Activated CD8-positive, alpha-beta memory T cell treated with anti-CD3 and anti-CD28 coated beads, Interleukin-2, amount 10 ng/mL, durations not matched to agents 7 days and 5 days (primary cell): ENCODE measurements at regions not wholly inside any gene's neighbourhood (a gene's known extent, or its start where the extent isn't known, plus 50 kb on each side); places are given as distances from the start of the nearest gene placed in this dataset.

Experiments used
- ATAC-seq: fragments of 150-1000 bp; cut with Tn5 transposase; one replicate; pipeline ENCODE4 v1.10.0; 2021; ENCODE audit warnings: moderate library complexity
- CTCF ChIA-PET: fragments of 350-600 bp; sonication (Branson Sonifier 250); formaldehyde crosslinking; loops from one replicate; lab custom pipeline; 2021; ENCODE audit warnings: antibody characterized with exemption; lab: Charles Lee
- DNase-seq: peaks from one replicate; pipeline ENCODE4 v3.0.0-alpha.2; 2020
- H3K27ac Mint-ChIP-seq: one replicate; pipeline ENCODE4 v1.8.0; 2021; ENCODE audit warnings: mild to moderate bottlenecking, mixed read lengths
- H3K27me3 Mint-ChIP-seq: one replicate; pipeline ENCODE4 v1.8.0; 2021; ENCODE audit warnings: mixed read lengths
- H3K36me3 Mint-ChIP-seq: one replicate; pipeline ENCODE4 v1.8.0; 2021; ENCODE audit warnings: mild to moderate bottlenecking, mixed read lengths
- H3K4me1 Mint-ChIP-seq: one replicate; pipeline ENCODE4 v1.8.0; 2021; ENCODE audit warnings: mixed read lengths
- H3K4me3 Mint-ChIP-seq: one replicate; pipeline ENCODE4 v1.8.0; 2021; ENCODE audit warnings: mild to moderate bottlenecking, moderate library complexity, mixed read lengths
- H3K9me3 Mint-ChIP-seq: one replicate; pipeline ENCODE4 v1.8.0; 2022; ENCODE audit warnings: low read depth, mixed read lengths

GRCh38 chr13:81779876-81780275 is 1439.0 kb upstream of the SPRY2 start:
- Mint-ChIP-seq H3K27me3 (no peaks in the 10 kb centered on the region), H3K9me3 (peaks cover 9% of the 10 kb centered on the region), H3K4me1 (no peaks in the 10 kb centered on the region), H3K27ac (no peak overlapping the region), H3K4me3 (no peak overlapping the region), H3K36me3 (no peaks in the 10 kb centered on the region)
- CTCF ChIA-PET: no interaction called here
- ATAC-seq (no peak), DNase-seq (no peak)

GRCh38 chr13:81778350-81778749 is 1437.4 kb upstream of the SPRY2 start:
- H3K27ac Mint-ChIP-seq: no peak overlapping the region
- H3K9me3 Mint-ChIP-seq: peaks cover 9% of the 10 kb centered on the region
- CTCF ChIA-PET: no interaction called here
- no peak for ATAC-seq
- H3K4me3 Mint-ChIP-seq: no peak overlapping the region
- no peaks in the 10 kb centered on the region for H3K4me1 Mint-ChIP-seq
- no peaks in the 10 kb centered on the region for H3K27me3 Mint-ChIP-seq
- H3K36me3 Mint-ChIP-seq: no peaks in the 10 kb centered on the region
- DNase-seq: no peak

- peaks cover 7% of the 10 kb centered on the region for H3K9me3 Mint-ChIP-seq
- no peak overlapping the region for H3K4me3 Mint-ChIP-seq
- no peaks in the 10 kb centered on the region for H3K36me3 Mint-ChIP-seq
- ATAC-seq (no peak), DNase-seq (no peak)
- CTCF ChIA-PET: no interaction called here
- H3K27ac Mint-ChIP-seq: no peak overlapping the region
- no peaks in the 10 kb centered on the region for H3K27me3 Mint-ChIP-seq
- no peaks in the 10 kb centered on the region for H3K4me1 Mint-ChIP-seq
These were observed 1432.3 kb upstream of the SPRY2 start for GRCh38 chr13:81773263-81773662.

GRCh38 chr13:81771951-81772350 is 1431.0 kb upstream of the SPRY2 start:
- Mint-ChIP-seq H3K27me3 (no peaks in the 10 kb centered on the region), H3K9me3 (peaks cover 4% of the 10 kb centered on the region), H3K36me3 (no peaks in the 10 kb centered on the region), H3K4me1 (no peaks in the 10 kb centered on the region), H3K27ac (no peak overlapping the region), H3K4me3 (no peak overlapping the region)
- DNase-seq (no peak), ATAC-seq (no peak)
- CTCF ChIA-PET: no interaction called here

GRCh38 chr13:81770868-81771505 is 1430.1 kb upstream of the SPRY2 start:
- H3K9me3 Mint-ChIP-seq: peaks cover 4% of the 10 kb centered on the region
- H3K4me1 Mint-ChIP-seq: no peaks in the 10 kb centered on the region
- H3K27me3 Mint-ChIP-seq: no peaks in the 10 kb centered on the region
- no peak overlapping the region for H3K27ac Mint-ChIP-seq
- CTCF ChIA-PET: no interaction called here
- H3K4me3 Mint-ChIP-seq: no peak overlapping the region
- ATAC-seq (no peak), DNase-seq (no peak)
- H3K36me3 Mint-ChIP-seq: no peaks in the 10 kb centered on the region

GRCh38 chr13:81762449-81762848 is 1421.5 kb upstream of the SPRY2 start:
- Mint-ChIP-seq H3K27ac (no peak overlapping the region), H3K27me3 (no peaks in the 10 kb centered on the region), H3K4me1 (no peaks in the 10 kb centered on the region), H3K4me3 (no peak overlapping the region), H3K36me3 (no peaks in the 10 kb centered on the region), H3K9me3 (peaks cover 5% of the 10 kb centered on the region)
- DNase-seq: no peak
- no peak for ATAC-seq
- CTCF ChIA-PET: no interaction called here

- Mint-ChIP-seq H3K4me3 (no peak overlapping the region), H3K27ac (no peak overlapping the region), H3K27me3 (no peaks in the 10 kb centered on the region), H3K4me1 (no peaks in the 10 kb centered on the region), H3K36me3 (no peaks in the 10 kb centered on the region), H3K9me3 (peaks cover 2% of the 10 kb centered on the region)
- DNase-seq: no peak
- CTCF ChIA-PET: no interaction called here
- ATAC-seq: no peak
These were observed 1419.4 kb upstream of the SPRY2 start for GRCh38 chr13:81760316-81760715.

GRCh38 chr13:81757348-81757970 is 1416.5 kb upstream of the SPRY2 start:
- CTCF ChIA-PET: no interaction called here
- H3K9me3 Mint-ChIP-seq: peaks cover 5% of the 10 kb centered on the region
- ATAC-seq (no peak), DNase-seq (no peak)
- H3K4me1 Mint-ChIP-seq: no peaks in the 10 kb centered on the region
- H3K4me3 Mint-ChIP-seq: no peak overlapping the region
- no peak overlapping the region for H3K27ac Mint-ChIP-seq
- H3K36me3 Mint-ChIP-seq: no peaks in the 10 kb centered on the region
- H3K27me3 Mint-ChIP-seq: no peaks in the 10 kb centered on the region

- Mint-ChIP-seq H3K36me3 (no peaks in the 10 kb centered on the region), H3K9me3 (peaks cover 8% of the 10 kb centered on the region), H3K4me1 (no peaks in the 10 kb centered on the region), H3K4me3 (no peak overlapping the region), H3K27ac (no peak overlapping the region), H3K27me3 (no peaks in the 10 kb centered on the region)
- no peak for DNase-seq
- CTCF ChIA-PET: no interaction called here
- ATAC-seq: no peak
These were observed 1404.5 kb upstream of the SPRY2 start for GRCh38 chr13:81745391-81745790.

GRCh38 chr13:81738364-81738763 is 1397.4 kb upstream of the SPRY2 start:
- Mint-ChIP-seq H3K4me1 (no peaks in the 10 kb centered on the region), H3K27me3 (no peaks in the 10 kb centered on the region), H3K9me3 (peaks cover 2% of the 10 kb centered on the region), H3K27ac (no peak overlapping the region), H3K36me3 (no peaks in the 10 kb centered on the region), H3K4me3 (no peak overlapping the region)
- ATAC-seq (no peak), DNase-seq (no peak)
- CTCF ChIA-PET: no interaction called here

- Mint-ChIP-seq H3K36me3 (no peaks in the 10 kb centered on the region), H3K27me3 (no peaks in the 10 kb centered on the region), H3K9me3 (peaks cover 12% of the 10 kb centered on the region), H3K27ac (no peak overlapping the region), H3K4me3 (no peak overlapping the region), H3K4me1 (no peaks in the 10 kb centered on the region)
- ATAC-seq: no peak
- no peak for DNase-seq
- CTCF ChIA-PET: no interaction called here
These were observed 1385.3 kb upstream of the SPRY2 start for GRCh38 chr13:81726037-81726726.

GRCh38 chr13:81722456-81722855 is 1381.5 kb upstream of the SPRY2 start:
- DNase-seq: no peak
- Mint-ChIP-seq H3K36me3 (no peaks in the 10 kb centered on the region), H3K4me3 (no peak overlapping the region), H3K9me3 (peaks cover 10% of the 10 kb centered on the region), H3K27me3 (no peaks in the 10 kb centered on the region), H3K4me1 (no peaks in the 10 kb centered on the region), H3K27ac (no peak overlapping the region)
- no peak for ATAC-seq
- CTCF ChIA-PET: no interaction called here

GRCh38 chr13:81721400-81721799 is 1380.5 kb upstream of the SPRY2 start:
- H3K27ac Mint-ChIP-seq: no peak overlapping the region
- peaks cover 6% of the 10 kb centered on the region for H3K9me3 Mint-ChIP-seq
- H3K4me1 Mint-ChIP-seq: no peaks in the 10 kb centered on the region
- no peaks in the 10 kb centered on the region for H3K36me3 Mint-ChIP-seq
- CTCF ChIA-PET: no interaction called here
- no peak for DNase-seq
- H3K4me3 Mint-ChIP-seq: no peak overlapping the region
- ATAC-seq: no peak
- H3K27me3 Mint-ChIP-seq: no peaks in the 10 kb centered on the region

GRCh38 chr13:81714513-81714912 is 1373.6 kb upstream of the SPRY2 start:
- Mint-ChIP-seq H3K27me3 (no peaks in the 10 kb centered on the region), H3K36me3 (no peaks in the 10 kb centered on the region), H3K9me3 (peaks cover 15% of the 10 kb centered on the region), H3K4me3 (no peak overlapping the region), H3K27ac (no peak overlapping the region), H3K4me1 (no peaks in the 10 kb centered on the region)
- CTCF ChIA-PET: no interaction called here
- DNase-seq (no peak), ATAC-seq (no peak)
